Glomerular visceral epithelial cell (primary cell): ENCODE measurements at regions not wholly inside any gene's neighbourhood (a gene's known extent, or its start where the extent isn't known, plus 50 kb on each side); places are given as distances from the start of the nearest gene placed in this dataset.

Experiments
- DNase-seq: peaks from one replicate; pipeline ENCODE4 v3.0.0-alpha.2; 2016; ENCODE audit errors: extremely low spot score

DNA sequence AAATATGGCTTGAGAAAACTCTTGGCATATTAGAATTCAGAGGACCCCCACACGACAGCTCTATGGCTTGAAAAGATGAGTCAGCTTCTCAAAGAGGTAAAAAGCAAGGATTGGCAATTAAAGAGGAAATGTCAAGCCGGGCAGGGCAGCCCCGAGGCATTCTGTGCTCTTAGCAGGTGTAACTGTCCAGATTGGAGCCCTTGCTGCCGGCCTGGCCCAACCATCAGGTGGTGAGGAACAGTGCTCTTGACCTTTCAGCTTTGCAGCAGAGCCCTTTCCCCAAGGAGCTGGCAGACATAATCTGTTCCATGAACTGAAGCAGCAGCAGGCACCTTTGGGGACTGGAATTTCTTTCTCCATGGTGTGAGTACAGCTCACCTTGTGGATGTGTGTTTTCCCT, 287.8 kb downstream of the UTP18 start:
- DNase-seq, result no peak

DNA sequence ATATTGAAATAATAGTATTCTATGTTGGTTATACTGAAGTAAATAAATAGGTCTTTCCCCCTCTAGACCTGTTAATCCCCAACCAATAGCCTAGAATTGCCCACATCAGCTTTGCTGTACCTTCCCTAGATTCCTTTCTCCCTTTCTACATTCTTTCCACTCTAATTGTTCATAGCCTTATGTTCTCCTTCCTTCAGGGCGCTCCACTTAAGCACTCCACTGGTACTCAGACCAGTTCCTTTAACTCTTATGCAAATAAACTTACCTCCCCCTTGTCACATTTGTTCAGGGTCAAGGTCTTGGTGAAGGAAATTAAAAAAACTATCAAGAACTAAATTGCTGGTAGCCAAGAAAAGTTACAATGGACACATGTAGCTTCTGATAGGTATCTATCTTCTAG, 294.8 kb downstream of the UTP18 start:
- no peak for DNase-seq

DNA sequence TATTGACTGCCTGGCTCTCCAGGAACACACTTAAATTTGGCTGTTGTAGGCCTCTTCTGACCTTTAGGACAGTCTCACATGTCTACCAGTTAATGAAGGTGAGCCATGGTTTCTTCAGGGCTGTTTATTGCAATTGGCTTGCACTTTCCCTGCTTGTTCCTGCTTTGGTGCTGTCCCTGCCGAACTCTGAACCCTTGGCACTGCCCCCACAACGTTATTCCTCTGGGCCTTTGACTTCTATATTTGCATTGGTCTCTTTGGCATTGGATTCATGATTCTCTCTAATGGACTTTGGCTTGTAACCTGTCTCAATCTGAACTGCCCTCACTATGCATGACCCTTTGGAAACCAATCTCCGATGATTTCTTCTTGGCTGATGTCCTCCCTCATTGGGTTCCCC, 299.4 kb downstream of the UTP18 start:
- DNase-seq, result no peak

DNA sequence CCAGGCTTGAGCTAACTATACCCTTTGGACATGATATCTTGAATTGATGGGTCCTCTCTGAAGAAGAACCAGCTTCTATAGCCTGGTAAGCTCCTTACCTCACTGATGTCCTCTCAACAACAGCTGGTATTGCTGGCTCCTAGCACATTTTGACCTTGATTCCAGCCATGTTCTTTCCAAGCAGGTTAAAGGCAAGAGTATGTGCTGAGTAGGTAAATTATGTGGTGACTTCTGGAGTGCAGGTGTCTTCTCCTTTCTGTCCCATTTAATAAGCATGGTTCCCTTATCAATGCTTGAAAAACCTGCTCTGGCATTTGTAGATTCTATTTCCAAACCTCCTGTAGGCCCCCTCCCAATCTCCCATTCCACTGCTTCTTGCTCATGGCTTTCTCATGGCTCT, 300.1 kb downstream of the UTP18 start:
- DNase-seq, result no peak

DNA sequence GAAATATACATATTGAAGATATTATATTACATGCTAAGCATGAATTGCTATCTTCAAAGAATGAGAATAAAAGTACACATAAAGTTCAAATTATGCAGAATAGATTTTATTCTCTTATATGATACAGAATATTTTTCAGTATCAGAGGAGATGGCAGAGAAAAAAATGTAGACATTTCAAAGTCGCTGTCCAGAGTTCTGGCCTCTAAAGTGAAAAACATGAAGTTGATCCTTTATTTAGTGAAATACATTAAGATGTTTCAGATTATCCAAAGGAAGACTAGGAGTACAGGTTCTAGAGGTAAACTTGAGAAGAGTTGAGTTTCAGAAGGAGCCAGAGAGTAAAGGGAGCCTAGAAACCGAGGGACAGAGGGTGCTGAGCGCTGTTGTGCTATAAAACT, 303.6 kb downstream of the UTP18 start:
- DNase-seq, result no peak

DNA sequence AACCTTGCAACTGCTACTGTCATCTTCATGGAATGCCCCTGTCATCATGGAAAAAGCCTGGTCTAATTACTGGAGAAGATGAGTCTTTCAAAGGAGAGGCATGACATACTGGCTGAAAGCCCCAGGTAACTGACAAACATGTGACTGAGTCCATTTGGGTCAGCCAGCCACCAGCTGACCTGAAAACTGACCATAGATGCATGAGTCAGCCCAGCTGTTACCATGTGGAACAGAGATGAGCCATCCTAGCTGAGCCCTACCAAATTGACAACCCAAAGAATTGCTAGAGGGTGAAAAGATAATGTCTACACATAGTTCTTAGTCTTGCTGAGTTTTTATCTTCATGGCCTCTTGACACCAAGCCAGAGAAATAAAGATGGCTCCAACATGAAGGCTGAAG, 311.8 kb downstream of the UTP18 start:
- DNase-seq, result no peak
